OCI-LY7 (cell line): ENCODE measurements at regions not wholly inside any gene's neighbourhood (a gene's known extent, or its start where the extent isn't known, plus 50 kb on each side); places are given as distances from the start of the nearest gene placed in this dataset.

ENCODE experiments used
- EZH2phosphoT487 ChIP-seq: fragments of 200-600 bp; sonication (generic); IDR thresholded peaks from 2 replicates; pipeline ENCODE4 v1.6.1; 2018; ENCODE audit warnings: low read depth, borderline replicate concordance, mild to moderate bottlenecking, mixed run types, antibody characterized with exemption, low read length, moderate library complexity, mixed read lengths
- TF ChIP-seq, protein P1 (sequence below): fragments of 200-600 bp; sonication (generic); conservative IDR thresholded peaks from 2 replicates; pipeline ENCODE4 v1.5.1; 2014; ENCODE audit warnings: mild to moderate bottlenecking, antibody characterized with exemption, low read length, moderate library complexity, mixed read lengths

DNA sequence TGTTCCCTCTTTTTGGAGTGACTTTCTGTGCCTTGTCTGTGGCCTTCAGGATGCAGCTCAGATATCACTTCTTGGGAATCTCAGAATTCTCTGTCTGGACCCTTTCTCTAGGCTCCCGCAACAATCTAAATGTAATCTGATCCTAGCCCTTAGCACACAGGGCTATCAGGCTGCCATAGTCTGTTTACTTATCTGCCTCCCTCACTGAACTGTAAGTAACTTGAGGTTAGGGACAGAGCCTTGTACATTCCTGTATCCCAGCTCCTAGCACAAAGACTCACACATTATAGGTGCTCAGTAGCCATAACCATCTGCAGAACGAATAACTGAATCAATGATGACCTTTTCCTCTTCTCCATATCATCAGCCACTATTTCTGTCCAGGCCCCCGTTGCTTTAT, 69.5 kb downstream of the RTL9 start:
- TF ChIP-seq, protein P1, sequence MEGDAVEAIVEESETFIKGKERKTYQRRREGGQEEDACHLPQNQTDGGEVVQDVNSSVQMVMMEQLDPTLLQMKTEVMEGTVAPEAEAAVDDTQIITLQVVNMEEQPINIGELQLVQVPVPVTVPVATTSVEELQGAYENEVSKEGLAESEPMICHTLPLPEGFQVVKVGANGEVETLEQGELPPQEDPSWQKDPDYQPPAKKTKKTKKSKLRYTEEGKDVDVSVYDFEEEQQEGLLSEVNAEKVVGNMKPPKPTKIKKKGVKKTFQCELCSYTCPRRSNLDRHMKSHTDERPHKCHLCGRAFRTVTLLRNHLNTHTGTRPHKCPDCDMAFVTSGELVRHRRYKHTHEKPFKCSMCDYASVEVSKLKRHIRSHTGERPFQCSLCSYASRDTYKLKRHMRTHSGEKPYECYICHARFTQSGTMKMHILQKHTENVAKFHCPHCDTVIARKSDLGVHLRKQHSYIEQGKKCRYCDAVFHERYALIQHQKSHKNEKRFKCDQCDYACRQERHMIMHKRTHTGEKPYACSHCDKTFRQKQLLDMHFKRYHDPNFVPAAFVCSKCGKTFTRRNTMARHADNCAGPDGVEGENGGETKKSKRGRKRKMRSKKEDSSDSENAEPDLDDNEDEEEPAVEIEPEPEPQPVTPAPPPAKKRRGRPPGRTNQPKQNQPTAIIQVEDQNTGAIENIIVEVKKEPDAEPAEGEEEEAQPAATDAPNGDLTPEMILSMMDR = no peak
- no peak for TF ChIP-seq EZH2phosphoT487
